Sigmoid colon (tissue), 6 donors: ENCODE measurements at regions not wholly inside any gene's neighbourhood (a gene's known extent, or its start where the extent isn't known, plus 50 kb on each side); places are given as distances from the start of the nearest gene placed in this dataset.

Source experiments
- DNase-seq: peaks from one replicate; pipeline ENCODE4 v3.0.0-alpha.2; 2019
- H3K27ac ChIP-seq, 4 donors: fragments of 200-600 bp; sonication (generic); one replicate each; pipeline ENCODE4 v1.5.1; 2016 to 2019; ENCODE audit warnings: mild to moderate bottlenecking in 1 of 4
- H3K27me3 ChIP-seq, 3 donors: fragments of 200-600 bp; sonication (generic); one replicate each; pipeline ENCODE4 v1.5.1; 2019; ENCODE audit warnings: mild to moderate bottlenecking in 1 of 3
- H3K36me3 ChIP-seq, 4 donors: fragments of 200-600 bp; sonication (generic); one replicate each; pipeline ENCODE4 v1.5.1; 2016 to 2019
- H3K4me1 ChIP-seq, 4 donors: fragments of 200-600 bp; sonication (generic); one replicate each; pipeline ENCODE4 v1.5.1; 2017 to 2019
- H3K4me3 ChIP-seq, 4 donors: fragments of 200-600 bp; sonication (generic); one replicate each; pipeline ENCODE4 v1.5.1; 2017 to 2019; ENCODE audit warnings: mild to moderate bottlenecking in 2 of 4, moderate library complexity in 1 of 4
- H3K9me3 ChIP-seq, 4 donors: fragments of 200-600 bp in 3 of 4; sonication (generic) in 3 of 4; one replicate each; pipeline versions ENCODE4 v1.5.1 to v1.6.1; 2013 to 2019
- EP300 ChIP-seq, 4 donors: sonication (generic); formaldehyde crosslinking; IDR thresholded peaks; one replicate each; pipeline ENCODE4 v1.6.1; 2017; ENCODE audit warnings: antibody characterized with exemption in 4 of 4
- POLR2A ChIP-seq, 2 donors: fragments of 450-650 bp; IDR thresholded peaks; one replicate each; pipeline ENCODE4 v1.6.1; 2016; ENCODE audit warnings: antibody characterized with exemption in 2 of 2, mild to moderate bottlenecking in 2 of 2, moderate library complexity in 2 of 2
- POLR2AphosphoS5 ChIP-seq, 4 donors: sonication (generic); formaldehyde crosslinking; IDR thresholded peaks; one replicate each; pipeline ENCODE4 v1.6.1; 2017; ENCODE audit warnings: antibody characterized with exemption in 4 of 4
- WGBS, 2 donors: extraction: QIAGEN DNeasy Blood & Tissue Kit; methylation state at CpG; one replicate each; pipeline ENCODE4 v1.1.7; 2013; 5-methylcytosine and 5-hydroxymethylcytosine counted together
- intact Hi-C: fragments of 100-400 bp; cut with DNase I; formaldehyde crosslinking; loops from one replicate; pipeline ENCODE4 v1.15.1; 2023
- TF ChIP-seq, protein P1 (sequence below), 4 experiments: fragments of 450-650 bp in 3 of 4; fragments of 200-600 bp in 1 of 4; IDR thresholded peaks; one replicate each; pipeline ENCODE4 v1.5.1; 2016 to 2019; ENCODE audit warnings: antibody characterized with exemption in 4 of 4, mild to moderate bottlenecking in 3 of 4, moderate library complexity in 2 of 4
- donor health status: healthy with polysubstance abuse.
- donor health status: healthy.

DNA sequence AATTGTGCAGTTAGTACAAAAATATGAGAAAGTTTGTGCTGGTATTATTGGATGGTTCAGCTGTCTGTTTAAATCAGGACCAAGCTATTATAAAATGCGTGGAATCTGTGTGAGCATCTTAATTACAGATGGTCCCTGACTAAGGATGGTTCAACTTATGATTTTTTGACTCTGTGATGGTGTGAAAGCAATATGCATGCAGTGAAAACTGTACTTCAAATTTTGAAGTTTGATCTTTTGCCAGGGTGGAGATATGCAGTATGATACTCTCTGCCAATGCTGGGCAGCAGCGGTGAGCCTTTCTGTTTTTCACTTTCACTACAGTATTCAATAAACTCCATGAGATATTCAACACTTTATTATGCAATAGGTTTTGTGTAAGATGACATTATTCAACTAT lies 189.3 kb downstream of the CHST1 start:
- H3K9me3 ChIP-seq, result no peaks in the 10 kb centered on the region
- intact Hi-C loops, result loop anchor here (5.0 kb wide), 1 partner anchor 311 kb away; no protein-coding TSS in a partner anchor
- 90 to 92% methylated on average over 2 of the region's 2 CpGs for WGBS, 2 donors
- H3K4me3 ChIP-seq, result no peak overlapping the region
- peaks cover 0 to 10% (median 0%) of the 10 kb centered on the region in 3 donors for H3K27me3 ChIP-seq
- DNase-seq, result no peak
- H3K27ac ChIP-seq, result no peak overlapping the region
- no peaks in the 10 kb centered on the region for H3K36me3 ChIP-seq
- H3K4me1 ChIP-seq, result no peaks in the 10 kb centered on the region
- no peak for TF ChIP-seq POLR2AphosphoS5 (IDR thresholded peaks at IDR 0.05)
- no peak for TF ChIP-seq EP300 (IDR thresholded peaks at IDR 0.05)
- no peak for TF ChIP-seq POLR2A (IDR thresholded peaks at IDR 0.05)
- TF ChIP-seq, protein P1, sequence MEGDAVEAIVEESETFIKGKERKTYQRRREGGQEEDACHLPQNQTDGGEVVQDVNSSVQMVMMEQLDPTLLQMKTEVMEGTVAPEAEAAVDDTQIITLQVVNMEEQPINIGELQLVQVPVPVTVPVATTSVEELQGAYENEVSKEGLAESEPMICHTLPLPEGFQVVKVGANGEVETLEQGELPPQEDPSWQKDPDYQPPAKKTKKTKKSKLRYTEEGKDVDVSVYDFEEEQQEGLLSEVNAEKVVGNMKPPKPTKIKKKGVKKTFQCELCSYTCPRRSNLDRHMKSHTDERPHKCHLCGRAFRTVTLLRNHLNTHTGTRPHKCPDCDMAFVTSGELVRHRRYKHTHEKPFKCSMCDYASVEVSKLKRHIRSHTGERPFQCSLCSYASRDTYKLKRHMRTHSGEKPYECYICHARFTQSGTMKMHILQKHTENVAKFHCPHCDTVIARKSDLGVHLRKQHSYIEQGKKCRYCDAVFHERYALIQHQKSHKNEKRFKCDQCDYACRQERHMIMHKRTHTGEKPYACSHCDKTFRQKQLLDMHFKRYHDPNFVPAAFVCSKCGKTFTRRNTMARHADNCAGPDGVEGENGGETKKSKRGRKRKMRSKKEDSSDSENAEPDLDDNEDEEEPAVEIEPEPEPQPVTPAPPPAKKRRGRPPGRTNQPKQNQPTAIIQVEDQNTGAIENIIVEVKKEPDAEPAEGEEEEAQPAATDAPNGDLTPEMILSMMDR (IDR thresholded peaks at IDR 0.05), result no peak

DNA sequence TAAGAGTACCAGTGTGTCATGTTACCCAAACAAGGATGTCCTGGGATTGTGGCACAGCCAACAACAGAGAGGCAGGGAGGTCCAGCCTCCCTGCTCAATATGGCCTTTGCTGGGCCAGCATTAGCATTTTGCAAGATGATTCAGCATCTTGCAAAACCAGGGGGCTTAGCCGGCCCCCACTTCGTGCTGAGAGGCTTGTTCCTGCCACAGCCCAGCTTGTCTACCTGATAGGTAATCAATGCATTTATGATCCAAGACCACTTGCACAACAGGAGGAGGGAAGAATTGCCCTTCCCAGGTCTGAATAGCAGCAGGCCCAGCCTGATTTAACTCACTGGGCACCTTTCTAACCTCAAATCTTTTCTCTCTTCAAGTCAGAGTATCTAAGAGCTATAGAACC lies 189.0 kb upstream of the SYT13 start:
- H3K4me3 ChIP-seq, result no peak overlapping the region
- no peaks in the 10 kb centered on the region for H3K9me3 ChIP-seq
- DNase-seq, result peak; percentile 10
- no peaks in the 10 kb centered on the region for H3K4me1 ChIP-seq
- TF ChIP-seq, protein P1 (IDR thresholded peaks at IDR 0.05), result no peak
- TF ChIP-seq POLR2AphosphoS5 (IDR thresholded peaks at IDR 0.05), result no peak
- TF ChIP-seq EP300 (IDR thresholded peaks at IDR 0.05), result no peak
- TF ChIP-seq POLR2A (IDR thresholded peaks at IDR 0.05), result no peak
- no peak overlapping the region for H3K27ac ChIP-seq
- intact Hi-C loops, result loop anchor here (5.0 kb wide), 1 partner anchor 312 kb away; no protein-coding TSS in a partner anchor
- peaks cover 0 to under 1% (median 0%) of the 10 kb centered on the region in 3 donors for H3K27me3 ChIP-seq
- WGBS, 2 donors, result 49 to 67% methylated on average over 2 of the region's 2 CpGs
- H3K36me3 ChIP-seq, result no peaks in the 10 kb centered on the region

DNA sequence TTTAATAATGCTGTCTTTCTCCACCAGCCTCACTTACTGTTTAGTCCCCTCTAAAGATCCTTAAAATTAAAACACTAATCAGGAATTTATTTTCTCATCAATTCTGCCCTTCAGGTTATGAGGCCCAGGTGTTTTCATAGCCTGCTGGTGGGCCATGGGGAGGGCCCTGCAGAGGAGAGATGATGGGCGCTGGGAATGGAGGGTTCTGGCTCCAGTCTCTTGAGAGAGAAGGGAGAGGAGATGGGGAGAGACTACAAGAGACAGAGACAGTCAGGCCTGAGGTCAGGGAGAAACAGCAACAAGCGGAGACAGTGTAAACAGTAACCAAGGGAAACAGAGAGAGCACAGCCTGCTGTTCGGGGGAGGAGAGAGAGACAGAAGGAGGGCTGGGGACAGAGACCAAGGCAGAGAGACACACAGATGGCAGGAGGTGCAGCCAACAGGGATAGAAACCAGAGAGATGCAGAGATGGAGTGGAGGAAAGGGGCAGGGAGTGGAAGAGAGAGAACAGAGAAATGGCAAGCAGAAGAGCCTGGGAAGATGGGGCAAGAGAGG lies 187.3 kb upstream of the SYT13 start:
- intact Hi-C loops, result no loop called here
- peak; percentile 20 for DNase-seq

DNA sequence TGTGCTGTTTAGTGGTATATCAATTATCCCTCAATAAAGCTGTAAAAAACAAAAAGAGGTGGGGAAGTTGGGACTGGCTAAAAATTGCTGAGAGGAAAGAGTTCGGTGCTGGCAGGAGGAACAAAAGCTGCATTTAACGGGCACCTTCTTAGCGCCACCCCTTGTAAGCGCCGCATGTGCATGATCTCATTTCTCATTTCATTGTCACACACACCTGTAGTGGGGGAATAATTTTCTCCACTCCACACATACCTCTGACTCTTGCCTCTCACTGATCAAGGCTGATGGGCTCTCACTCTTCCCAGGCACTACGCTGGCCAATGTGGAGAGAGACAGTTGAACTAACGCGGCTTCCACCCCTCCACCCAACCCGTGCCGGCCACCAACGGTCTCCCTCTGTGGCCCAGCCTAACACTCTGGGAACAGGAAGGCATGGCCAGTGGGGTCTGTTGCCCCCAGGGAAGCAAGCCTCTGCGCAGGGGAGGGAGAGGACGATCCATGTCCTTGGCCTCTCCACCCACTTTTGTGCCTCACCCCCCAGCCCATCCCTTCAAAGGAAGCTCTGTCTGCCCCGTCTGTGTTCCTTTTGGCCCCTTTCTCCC lies 186.7 kb upstream of the SYT13 start:
- no peaks in the 10 kb centered on the region for H3K4me1 ChIP-seq
- WGBS, 2 donors, result 62 to 72% methylated on average over 14 of the region's 14 CpGs
- no peaks in the 10 kb centered on the region for H3K36me3 ChIP-seq
- intact Hi-C loops, result no loop called here
- H3K27ac ChIP-seq, result no peak overlapping the region
- no peaks in the 10 kb centered on the region for H3K27me3 ChIP-seq
- TF ChIP-seq, protein P1 (IDR thresholded peaks at IDR 0.05), result no peak
- TF ChIP-seq POLR2AphosphoS5 (IDR thresholded peaks at IDR 0.05), result no peak
- no peaks in the 10 kb centered on the region for H3K9me3 ChIP-seq
- DNase-seq, result peak; percentile 34
- H3K4me3 ChIP-seq, result no peak overlapping the region

More for the DNA sequence above, 187.3 kb upstream of the SYT13 start:
- Histone ChIP-seq H3K27me3 (no peaks in the 10 kb centered on the region), H3K36me3 (no peaks in the 10 kb centered on the region), H3K4me1 (no peaks in the 10 kb centered on the region), H3K27ac (no peak overlapping the region), H3K9me3 (no peaks in the 10 kb centered on the region), H3K4me3 (no peak overlapping the region)
- 31 to 48% methylated on average over 3 of the region's 3 CpGs for WGBS, 2 donors
- TF ChIP-seq EP300 (IDR thresholded peaks at IDR 0.05) (no peak), POLR2AphosphoS5 (IDR thresholded peaks at IDR 0.05) (no peak), POLR2A (IDR thresholded peaks at IDR 0.05) (no peak)
- TF ChIP-seq, protein P1 (IDR thresholded peaks at IDR 0.05), result no peak
